SK-N-SH (cell line): ENCODE measurements at regions not wholly inside any gene's neighbourhood (a gene's known extent, or its start where the extent isn't known, plus 50 kb on each side); places are given as distances from the start of the nearest gene placed in this dataset.

Source experiments
- CHD2 ChIP-seq: fragments of 150-350 bp; IDR thresholded peaks from 2 replicates; pipeline ENCODE4 v1.6.1; 2018; ENCODE audit warnings: low read length; ENCODE audit not compliant: partially characterized antibody
- EP300 ChIP-seq, 2 experiments: IDR thresholded peaks; 2 replicates each; pipeline versions ENCODE4 v1.4.0 to v1.6.1; 2012; ENCODE audit warnings: borderline replicate concordance in 1 of 2, low read depth in 1 of 2, low read length in 1 of 2
- JUND ChIP-seq: IDR thresholded peaks from 2 replicates; pipeline ENCODE4 v1.4.0; 2012
- NFIC ChIP-seq: IDR thresholded peaks from 2 replicates; pipeline ENCODE4 v1.4.0; 2012; ENCODE audit warnings: borderline replicate concordance
- NRF1 ChIP-seq: IDR thresholded peaks from 2 replicates; pipeline ENCODE4 v1.6.1; 2012; ENCODE audit warnings: low read depth, mild to moderate bottlenecking, low read length
- RAD21 ChIP-seq: IDR thresholded peaks from 2 replicates; pipeline ENCODE4 v1.6.1; 2012; ENCODE audit warnings: mild to moderate bottlenecking, low read length
- TAF1 ChIP-seq: IDR thresholded peaks from 2 replicates; pipeline ENCODE4 v1.6.1; 2012; ENCODE audit warnings: low read depth, mild to moderate bottlenecking, low read length, moderate library complexity, borderline replicate concordance
- TF ChIP-seq, protein P1 (sequence below): fragments of 200-600 bp; sonication (generic); IDR thresholded peaks from 2 replicates; pipeline ENCODE4 v1.6.1; 2017; ENCODE audit warnings: antibody characterized with exemption, mild to moderate bottlenecking, moderate library complexity
- TF ChIP-seq, protein P2 (sequence below): IDR thresholded peaks from 2 replicates; pipeline ENCODE4 v1.6.1; 2012; ENCODE audit warnings: mild to moderate bottlenecking, low read depth, low read length, moderate library complexity

DNA sequence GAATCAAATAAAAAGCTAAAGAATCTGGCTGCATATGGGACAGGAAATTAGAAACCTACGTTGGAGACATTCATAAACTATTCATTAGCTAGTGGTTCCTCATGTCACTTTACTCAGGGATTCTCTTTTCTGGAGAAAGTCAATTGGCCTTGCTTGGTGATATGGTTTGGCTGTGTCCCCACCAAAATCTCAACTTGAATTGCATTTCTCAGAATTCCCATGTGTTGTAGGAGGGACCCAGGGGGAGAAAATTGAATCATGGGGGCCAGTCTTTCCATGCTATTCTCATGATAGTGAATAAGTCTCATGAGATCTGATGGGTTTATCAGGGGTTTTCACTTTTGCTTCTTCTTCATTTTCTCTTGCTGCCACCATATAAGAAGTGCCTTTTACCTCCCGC, 91.2 kb upstream of the CD44 start:
- TF ChIP-seq, protein P1, sequence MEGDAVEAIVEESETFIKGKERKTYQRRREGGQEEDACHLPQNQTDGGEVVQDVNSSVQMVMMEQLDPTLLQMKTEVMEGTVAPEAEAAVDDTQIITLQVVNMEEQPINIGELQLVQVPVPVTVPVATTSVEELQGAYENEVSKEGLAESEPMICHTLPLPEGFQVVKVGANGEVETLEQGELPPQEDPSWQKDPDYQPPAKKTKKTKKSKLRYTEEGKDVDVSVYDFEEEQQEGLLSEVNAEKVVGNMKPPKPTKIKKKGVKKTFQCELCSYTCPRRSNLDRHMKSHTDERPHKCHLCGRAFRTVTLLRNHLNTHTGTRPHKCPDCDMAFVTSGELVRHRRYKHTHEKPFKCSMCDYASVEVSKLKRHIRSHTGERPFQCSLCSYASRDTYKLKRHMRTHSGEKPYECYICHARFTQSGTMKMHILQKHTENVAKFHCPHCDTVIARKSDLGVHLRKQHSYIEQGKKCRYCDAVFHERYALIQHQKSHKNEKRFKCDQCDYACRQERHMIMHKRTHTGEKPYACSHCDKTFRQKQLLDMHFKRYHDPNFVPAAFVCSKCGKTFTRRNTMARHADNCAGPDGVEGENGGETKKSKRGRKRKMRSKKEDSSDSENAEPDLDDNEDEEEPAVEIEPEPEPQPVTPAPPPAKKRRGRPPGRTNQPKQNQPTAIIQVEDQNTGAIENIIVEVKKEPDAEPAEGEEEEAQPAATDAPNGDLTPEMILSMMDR, result no peak
- TF ChIP-seq NRF1 (no peak), RAD21 (no peak), CHD2 (no peak), EP300 (IDR thresholded peaks at IDR 0.05; ENCODE audit: borderline replicate concordance in 1 of 2, low read depth in 1 of 2, low read length in 1 of 2) (no peak), JUND (no peak), NFIC (no peak), TAF1 (no peak)
- TF ChIP-seq, protein P2, sequence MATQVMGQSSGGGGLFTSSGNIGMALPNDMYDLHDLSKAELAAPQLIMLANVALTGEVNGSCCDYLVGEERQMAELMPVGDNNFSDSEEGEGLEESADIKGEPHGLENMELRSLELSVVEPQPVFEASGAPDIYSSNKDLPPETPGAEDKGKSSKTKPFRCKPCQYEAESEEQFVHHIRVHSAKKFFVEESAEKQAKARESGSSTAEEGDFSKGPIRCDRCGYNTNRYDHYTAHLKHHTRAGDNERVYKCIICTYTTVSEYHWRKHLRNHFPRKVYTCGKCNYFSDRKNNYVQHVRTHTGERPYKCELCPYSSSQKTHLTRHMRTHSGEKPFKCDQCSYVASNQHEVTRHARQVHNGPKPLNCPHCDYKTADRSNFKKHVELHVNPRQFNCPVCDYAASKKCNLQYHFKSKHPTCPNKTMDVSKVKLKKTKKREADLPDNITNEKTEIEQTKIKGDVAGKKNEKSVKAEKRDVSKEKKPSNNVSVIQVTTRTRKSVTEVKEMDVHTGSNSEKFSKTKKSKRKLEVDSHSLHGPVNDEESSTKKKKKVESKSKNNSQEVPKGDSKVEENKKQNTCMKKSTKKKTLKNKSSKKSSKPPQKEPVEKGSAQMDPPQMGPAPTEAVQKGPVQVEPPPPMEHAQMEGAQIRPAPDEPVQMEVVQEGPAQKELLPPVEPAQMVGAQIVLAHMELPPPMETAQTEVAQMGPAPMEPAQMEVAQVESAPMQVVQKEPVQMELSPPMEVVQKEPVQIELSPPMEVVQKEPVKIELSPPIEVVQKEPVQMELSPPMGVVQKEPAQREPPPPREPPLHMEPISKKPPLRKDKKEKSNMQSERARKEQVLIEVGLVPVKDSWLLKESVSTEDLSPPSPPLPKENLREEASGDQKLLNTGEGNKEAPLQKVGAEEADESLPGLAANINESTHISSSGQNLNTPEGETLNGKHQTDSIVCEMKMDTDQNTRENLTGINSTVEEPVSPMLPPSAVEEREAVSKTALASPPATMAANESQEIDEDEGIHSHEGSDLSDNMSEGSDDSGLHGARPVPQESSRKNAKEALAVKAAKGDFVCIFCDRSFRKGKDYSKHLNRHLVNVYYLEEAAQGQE, result no peak
